ENCODE measurements at regions not wholly inside any gene's neighbourhood (a gene's known extent, or its start where the extent isn't known, plus 50 kb on each side); places are given as distances from the start of the nearest gene placed in this dataset.
A peak's percentile ranks its signal among the peaks of the same experiment; 100 is the strongest.

DNA sequence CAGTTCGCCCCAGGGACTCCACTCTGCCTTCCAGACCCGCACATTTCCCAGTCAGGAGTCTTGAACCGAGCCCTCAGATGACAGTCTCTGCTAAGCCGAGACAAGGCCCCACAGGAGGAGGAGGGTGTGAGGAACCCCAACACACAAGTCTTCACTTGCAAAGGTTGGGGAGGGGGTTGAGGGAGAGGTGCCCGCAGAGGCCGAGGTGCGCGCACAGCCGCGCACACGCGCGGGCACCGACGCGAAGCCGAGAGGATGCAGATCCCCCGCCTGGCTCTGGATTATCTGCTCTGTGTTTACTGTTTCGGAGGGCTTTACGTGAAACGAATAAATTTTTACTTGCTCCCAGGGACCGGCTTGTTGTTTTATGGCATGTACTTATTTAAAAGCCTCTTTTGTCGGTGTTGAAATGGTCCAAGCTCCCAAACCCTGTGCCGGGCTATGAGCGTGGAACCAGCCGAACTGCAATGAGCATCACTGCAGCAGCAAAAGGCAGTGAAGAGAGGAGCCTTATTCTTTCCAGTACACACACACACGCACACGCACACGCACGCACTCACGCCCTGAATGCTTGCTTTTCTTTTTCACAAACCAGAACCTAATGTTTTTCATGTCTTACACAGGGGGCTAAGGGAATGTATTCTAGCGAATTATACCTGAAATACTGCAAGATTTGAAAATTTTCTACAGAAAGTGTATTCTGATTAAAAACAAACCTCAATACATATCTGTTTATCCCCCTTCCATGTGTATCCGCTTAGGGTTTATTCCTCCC is 297.7 kb downstream of the PARP8 start:
- ATAC-seq (no peak), DNase-seq (ENCODE audit: low spot score) (no peak)

DNA sequence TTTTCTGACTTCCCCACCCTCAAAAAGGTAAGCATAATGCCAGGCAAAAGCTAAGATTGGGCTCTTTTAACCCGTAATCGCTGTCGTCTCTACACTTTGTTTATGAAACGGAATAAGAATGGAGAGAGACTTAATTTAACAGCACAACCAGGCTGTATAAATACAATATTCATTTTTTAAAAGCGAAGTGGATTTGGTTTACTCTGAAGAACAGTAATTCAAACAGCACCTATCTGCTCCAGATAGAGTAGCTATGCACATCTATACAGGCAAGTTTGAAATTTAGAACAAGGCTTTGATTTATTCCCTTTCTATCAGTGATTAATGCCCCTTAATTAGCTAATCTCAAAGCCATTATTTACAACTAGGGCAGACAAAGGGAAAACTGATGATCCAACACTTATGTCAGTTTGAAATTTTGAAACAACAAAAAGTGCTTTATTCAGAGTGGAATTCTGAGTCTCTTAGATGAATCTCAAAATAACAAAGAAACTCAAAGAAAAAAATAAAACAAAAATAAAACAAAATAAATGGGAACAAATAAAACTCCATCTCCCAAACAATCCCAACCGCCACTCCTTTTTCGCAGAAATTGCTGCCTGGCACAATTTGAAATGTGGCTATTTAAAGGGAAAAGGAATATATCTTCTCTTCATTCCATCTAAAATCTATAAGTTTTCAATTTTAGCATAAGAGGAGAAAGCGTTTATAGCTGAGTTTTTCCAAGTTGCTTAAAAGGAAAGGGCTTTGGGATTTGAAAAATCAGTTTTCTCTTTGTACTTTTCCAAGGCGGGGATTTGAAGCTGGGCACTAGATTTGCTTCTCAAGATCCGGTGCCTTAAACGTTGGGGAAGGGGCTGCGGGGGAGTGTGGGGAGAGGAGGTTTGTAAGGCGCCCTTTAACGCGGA is 298.6 kb downstream of the PARP8 start:
- DNase-seq (ENCODE audit: low spot score) (no peak), ATAC-seq (no peak)

DNA sequence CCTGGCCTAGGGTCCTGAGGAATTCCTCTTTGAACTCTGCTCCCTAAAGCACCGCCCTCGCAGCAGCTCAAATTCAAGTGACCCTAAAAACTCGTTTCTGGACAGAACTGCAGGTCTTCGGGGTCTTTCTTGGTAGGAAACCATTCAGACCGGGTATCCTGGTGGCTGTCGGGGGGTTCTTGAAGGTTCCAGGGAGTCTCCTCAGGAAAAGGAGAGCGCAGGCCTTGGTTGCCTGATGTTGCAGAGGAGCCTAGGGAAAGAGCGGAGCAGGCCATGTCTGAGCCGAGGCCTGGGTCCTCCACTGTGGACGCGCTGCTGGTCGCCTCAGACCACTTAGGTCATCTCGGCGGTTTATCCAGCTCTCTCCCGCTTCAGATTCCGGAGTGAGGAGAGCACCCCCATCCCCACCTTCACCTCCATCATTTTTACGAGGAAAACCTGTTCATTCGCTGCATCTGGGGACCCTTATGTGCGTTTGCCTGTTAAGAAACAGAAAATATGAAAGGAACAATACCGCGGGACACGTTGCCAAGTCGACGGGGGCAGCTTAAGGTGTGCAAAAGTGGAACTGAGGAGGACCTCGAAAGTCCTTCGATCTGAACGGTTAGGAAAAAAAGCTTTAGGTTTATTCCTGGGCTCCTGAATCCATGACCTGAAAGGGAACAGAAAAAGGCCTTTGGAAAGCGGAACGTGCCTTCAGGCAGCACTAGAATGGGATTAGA is 299.4 kb downstream of the PARP8 start:
- ATAC-seq, result no peak

DNA sequence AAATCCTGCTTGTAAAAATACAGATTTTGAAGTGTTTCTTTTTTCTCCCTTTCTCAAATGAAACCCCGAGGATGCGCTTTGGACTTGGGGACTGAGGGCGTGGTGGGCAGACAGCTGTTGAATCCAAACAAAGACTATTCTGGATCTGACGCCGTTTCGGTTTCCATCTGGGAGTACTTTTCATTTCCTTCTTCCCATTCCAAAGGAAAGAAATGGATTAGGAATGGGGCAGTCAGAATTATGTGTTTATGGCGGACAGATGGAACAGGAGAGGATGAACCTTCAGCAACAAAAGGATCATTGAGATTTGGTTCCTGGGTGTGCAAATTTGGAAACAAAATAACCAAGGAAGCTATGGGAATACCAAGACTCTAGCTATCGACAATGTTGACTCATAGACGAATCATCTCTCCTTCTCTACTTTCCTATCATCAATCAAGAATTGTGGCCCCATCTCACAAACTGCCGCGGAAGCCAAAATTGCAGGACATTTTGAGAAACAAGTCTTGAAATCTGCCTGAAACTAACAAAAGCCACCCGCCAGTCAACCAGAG is 300.6 kb downstream of the PARP8 start:
- ATAC-seq, result no peak
- DNase-seq (ENCODE audit: low spot score), result no peak

More for the DNA sequence above, 299.4 kb downstream of the PARP8 start:
- DNase-seq (ENCODE audit: low spot score), result no peak

DNA sequence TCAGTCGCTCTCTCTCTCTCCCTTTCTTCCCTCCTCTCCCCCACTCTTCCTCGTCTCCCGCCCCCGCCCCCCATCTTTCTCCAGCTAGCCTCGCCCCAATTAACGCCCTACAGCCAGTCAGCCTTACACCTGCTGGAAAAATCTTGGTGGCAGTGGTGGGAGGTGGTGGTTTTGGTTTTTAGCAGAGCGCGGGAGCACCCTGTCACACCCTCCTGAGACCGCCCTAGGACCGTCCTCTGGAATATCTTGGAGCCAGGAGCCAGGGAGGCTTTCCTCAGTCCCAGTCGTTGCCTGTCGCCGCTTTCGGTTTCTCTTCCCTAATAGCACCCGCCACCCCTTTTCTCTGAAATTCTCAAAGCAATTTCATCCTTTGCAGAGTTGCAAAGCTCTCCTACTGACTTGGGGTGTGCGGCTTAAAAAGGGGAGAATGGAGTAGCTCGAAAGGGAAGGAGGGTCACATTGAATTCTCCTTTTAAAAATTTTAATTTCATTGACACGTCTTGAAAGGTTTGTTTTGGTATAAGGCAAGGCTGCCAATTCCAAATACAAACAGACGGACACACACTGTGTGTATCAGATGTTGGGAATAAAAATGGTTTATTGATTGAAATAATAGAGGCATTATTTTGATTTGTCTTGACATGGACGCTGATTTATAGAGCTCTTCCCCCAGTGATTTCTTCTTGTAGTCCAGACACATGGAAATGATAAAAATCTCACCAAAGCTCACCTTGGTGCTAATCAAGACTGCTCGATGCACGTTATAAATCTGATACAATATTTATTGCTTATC is 301.3 kb downstream of the PARP8 start:
- peak; percentile 59 for ATAC-seq
- no peak for DNase-seq (ENCODE audit: low spot score)

DNA sequence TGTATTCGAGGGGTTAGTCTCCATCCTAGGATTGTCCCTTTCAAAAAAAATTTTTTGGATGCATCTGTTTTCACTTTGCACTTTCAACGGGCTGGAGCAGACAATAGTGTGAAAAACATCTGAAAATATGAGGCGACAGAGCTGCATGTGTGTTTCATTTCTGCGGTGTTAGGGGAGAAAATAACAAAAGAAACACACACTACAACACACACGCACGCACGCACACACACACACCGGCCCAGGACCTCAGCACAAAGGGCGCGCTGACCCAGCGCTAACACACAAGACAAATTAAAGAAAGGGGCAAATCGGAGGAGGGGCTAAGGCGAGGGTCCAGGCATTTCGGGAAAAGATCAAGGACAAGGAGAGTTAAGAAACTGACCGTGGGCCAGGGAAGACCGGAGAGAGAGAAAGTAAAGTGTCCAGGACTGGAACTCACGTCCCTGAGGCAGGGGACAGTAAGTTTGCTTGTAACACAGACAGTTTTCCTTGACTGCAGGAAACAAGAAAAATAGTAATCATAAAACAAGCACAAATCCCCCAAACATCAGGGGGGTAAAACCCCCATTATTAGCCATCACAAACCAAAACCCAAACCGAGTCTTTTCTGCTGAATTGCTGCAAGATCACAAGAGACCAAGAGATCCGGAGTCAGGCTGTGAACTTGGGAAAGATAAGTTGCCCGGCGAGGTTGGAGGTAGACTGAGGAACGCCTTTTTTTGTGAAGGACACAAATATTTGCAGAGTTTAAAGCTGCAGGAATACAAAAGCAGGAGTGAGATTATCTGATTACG is 302.1 kb downstream of the PARP8 start:
- DNase-seq (ENCODE audit: low spot score), result no peak
- ATAC-seq, result peak; percentile 36

DNA sequence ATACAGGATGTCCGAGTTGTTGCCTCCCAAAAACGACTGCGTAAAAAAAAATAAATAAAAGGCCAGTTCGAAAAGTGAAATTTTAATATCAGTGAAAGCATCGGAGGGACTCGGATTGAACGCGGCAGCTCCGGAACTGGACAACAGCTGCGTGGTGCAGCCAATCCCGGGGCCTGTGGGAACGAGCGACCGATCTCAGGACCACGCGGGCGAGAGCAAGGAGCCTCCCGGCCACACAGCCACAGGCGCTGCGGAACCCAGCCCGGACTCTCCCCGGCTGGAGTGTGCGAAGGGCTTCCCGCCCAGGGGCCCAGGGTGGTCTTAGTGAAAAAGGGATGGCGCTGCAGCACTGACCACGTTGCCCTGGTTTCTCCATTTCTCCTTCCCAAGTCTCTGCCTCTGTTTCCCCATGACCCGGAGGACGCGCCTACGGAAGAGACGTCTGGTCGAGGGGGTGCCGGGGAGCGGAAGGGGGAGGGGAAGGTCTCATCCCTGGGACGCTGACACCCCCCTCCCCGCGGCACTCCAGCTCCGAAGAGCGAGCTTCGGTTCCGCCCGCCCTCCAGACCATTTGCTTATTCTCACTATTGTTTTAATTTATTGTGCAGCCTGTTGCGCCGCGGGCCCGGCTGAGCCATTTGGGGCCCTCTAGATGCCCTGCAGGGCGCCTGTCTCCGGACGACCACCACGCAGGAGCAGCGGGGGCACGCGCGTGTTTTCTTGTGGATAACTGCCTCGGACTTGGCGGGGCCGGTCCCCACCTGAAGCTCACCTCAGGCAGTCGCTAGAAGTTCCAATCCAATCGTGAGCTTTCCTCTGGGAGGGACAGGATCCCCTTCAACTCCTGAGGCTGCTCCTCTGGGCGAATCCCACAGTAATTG is 303.0 kb downstream of the PARP8 start:
- DNase-seq (ENCODE audit: low spot score), result no peak
- peak; percentile 44 for ATAC-seq

DNA sequence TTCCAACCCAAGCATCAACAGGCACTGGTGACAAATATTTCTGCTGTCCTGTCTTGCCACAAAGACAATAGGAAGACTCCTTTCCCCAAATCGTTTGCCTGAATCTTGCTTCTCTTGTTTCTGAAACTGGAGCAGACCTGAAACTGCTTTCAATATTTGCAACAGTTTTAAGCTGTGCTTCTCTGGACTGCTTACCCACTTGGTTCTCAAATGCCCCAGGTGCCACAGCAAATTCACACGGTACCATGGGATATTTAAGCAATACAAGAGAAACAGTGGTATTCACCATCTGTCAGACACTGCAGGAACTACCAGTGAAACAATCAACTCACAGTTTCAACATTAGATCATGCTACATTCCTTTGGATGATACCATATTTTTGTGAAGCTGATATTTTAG is 309.4 kb downstream of the PARP8 start:
- ATAC-seq (no peak), DNase-seq (ENCODE audit: low spot score) (no peak)

DNA sequence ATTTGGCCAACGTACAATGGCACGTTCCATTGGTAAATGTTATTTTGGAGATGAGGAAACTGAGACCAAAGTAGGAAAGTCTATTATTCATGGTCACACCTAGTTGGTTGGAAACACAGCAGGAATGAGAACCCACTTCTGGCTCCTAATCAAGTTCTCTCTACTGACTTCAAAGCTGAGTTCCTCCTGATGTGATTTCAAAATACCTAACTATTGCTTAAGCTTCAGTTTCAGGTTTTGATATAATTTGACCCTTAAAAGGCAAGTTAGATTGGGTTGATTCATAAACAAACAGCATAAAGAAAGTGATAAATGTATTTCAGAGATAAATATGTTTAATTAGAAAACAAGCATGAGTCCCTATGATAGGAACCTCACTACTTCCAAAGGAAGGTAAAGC is 312.5 kb downstream of the PARP8 start:
- DNase-seq (ENCODE audit: low spot score) (no peak), ATAC-seq (peak; percentile 34)

DNA sequence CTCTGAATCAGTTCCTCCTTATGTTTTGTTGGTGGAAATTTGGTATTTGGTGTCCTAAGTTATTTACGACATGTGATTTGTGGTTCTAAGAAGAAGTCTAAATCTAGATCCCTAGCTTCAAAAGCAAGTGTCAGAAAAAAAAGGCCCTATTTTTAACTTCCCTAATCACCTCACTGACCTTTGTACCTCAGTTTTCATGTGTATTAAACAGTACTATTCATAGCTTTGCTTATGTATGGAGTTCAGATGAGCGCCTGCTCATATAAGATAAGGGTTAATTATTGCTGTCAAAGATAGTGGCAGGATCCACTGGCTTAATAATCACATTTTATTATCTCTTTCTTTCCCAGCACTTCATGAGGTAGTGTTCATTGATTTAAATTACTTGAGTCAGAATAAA is 318.2 kb downstream of the PARP8 start:
- ATAC-seq (no peak), DNase-seq (ENCODE audit: low spot score) (no peak)

DNA sequence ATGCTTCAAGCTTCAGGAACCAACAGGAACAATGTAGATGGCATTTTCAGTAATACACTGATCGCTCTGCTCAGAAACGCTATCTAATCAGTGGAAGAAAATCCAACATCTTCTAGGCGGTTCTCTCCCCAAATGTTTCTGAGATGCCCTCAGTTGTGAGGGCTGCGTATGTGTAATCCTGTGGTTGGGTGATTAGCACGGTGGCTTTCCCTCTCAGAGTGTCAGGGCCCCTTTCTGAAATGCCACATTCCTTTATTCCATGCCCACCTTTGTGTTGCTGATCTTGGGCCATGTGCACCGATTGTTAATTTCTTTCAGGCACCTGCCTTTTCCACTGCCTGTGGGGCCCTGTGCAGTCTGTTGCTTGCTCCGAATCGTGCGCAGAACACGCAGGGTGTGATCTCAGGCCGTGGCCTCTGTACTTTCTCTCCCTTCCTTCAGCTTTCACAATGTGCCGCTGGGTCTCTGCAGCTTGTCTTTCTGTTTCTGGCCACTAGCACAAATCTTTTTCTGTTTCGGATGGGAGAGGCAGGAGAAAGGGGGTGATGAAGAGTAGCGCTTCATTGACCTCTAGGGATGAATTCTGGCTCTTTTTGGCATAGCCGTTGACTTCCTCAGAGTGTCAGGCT is 324.0 kb downstream of the PARP8 start:
- ATAC-seq (no peak), DNase-seq (ENCODE audit: low spot score) (no peak)

DNA sequence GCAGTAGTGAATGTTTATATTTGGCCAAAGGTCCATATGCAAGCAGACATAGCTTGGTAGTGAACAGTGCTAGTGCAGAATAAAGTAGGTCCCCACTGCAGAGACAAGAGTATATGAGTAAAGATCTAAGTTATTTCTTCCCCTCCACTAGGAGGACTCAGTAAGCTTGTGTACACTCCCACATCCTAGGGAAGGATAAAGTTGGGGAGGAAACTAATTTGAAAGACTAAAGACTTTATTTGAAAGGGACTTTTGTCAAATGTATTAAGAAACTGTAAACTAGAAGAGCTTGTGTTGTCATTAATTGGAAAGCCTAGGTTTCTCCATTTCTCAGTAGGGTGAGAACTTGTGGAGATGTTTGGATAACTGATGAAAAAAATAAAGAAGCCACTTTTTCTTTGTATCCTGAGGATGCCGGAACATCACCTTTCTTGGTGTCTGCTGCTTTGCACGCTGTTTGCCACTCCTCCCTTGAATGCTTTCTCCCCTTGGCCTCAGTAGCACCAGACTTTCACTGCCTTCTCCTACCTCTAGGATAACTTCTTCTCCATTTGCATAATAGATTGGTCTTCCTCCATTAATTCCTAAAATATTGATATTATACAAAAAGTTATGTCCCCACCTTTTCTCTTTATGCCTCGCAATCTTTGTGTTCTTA is 329.0 kb downstream of the PARP8 start:
- DNase-seq (ENCODE audit: low spot score), result no peak
- no peak for ATAC-seq

DNA sequence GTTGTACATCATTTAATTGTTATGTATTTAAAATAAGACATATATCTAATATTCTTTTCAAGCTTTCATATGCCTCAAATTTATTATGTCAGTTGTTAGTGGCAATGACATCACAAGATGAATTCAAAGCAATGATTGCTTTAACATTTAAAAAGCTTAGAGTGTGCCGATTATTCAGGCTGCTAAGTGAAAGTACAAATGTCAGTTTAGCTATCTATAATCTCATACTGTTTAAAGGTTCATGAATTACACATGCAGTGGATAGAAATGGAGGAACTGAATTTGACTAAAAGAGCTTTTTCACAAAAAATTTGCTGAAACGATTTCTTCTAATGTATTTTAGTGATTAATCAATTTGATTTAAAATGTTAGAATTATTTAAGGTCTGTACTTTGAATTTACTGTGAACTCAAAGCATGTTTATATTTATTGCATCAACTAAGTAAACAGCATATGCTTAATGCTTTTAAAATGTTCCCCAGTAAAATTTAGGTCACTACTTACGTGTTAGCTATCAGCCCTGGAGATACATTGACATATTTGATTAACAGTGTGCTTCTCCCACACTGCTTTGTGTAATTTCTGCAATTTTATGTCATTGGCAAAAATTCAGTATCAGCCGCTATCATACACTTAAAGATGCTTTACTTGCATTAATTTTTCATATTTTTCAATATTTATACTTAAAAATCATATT is 334.9 kb downstream of the PARP8 start:
- DNase-seq (ENCODE audit: low spot score) (no peak), ATAC-seq (no peak)

DNA sequence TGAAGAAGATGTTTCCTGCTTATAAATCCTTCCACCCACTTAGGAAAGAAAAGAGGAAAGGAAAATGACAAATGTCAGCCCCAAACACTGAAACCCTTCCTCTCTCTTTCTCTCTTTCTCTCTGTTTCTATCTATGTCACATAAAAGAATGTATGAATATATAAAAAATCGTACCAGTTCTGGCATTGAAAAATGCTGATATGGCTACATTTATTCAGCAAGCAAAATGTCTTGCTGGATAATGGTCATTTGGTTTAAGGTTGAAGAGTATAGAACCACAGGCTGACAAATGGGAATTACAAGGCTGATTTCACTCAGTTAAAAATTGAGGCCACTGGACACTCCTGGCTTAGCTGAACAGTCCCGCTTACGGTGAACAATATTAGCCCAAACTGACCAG is 335.9 kb downstream of the PARP8 start:
- DNase-seq (ENCODE audit: low spot score), result no peak
- no peak for ATAC-seq

DNA sequence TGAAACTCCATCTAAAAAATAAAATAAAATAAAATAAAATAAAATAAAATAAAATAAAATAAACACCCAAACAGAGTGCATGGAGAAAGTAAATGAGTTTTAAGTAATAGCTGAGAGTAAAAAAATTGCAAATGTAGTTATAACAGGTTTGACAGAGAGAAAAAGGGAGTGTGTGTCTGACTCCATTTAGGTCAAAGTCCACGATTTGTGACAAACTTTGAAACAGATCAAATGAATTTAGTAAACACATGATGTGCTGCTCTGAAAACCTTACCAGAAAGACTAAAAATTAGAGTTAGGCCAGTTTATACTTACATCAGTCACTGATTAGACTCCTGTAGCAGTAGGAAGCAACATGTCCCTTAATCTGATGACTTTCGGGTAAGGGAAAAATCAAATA is 346.6 kb downstream of the PARP8 start:
- DNase-seq (ENCODE audit: low spot score), result no peak
- ATAC-seq, result no peak

DNA sequence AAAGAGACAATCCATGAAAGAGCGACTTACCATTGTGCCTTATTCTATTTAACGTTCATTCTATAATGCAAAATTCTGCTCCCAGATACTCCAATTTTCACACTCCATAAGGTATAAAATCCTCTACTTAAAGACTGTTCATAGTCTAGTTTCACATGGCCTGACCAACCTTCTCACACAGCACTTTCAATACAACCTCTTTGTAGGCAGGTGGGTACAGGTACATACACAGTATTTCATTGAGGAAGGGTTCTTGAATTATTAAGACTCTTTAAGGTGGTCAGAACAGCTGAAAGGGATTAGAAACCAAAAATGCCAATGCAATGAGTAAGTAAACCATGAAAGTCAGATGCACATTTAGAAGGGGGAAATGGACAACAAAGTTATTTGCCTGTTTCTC is 352.0 kb downstream of the PARP8 start:
- ATAC-seq (no peak), DNase-seq (ENCODE audit: low spot score) (no peak)

DNA sequence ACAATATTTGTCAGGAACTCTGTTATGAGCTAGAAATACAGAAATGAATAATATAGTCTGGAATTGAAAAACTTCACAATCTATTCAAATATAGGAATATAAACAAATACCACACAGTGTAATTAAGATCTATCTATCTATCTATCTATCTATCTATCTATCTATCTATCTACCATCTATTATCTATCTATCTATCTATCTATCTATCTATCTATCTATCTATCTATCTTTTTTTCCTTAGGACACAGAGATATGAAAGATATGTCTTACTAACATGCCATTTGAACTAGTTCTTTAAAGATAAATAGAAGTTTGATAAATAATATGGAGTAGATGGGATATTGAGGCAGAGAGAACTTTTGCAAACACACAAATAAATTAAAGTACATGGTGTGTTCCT is 357.8 kb downstream of the PARP8 start:
- DNase-seq (ENCODE audit: low spot score) (no peak), ATAC-seq (no peak)

Data from left lobe of liver (tissue), 2 donors.